IMR-90 (cell line): ENCODE measurements at regions not wholly inside any gene's neighbourhood (a gene's known extent, or its start where the extent isn't known, plus 50 kb on each side); places are given as distances from the start of the nearest gene placed in this dataset.

Experiments used
- ATAC-seq: fragments of 200-7000 bp; cut with Tn5 transposase; 2 replicates; pipeline ENCODE4 v1.9.1; 2020; ENCODE audit warnings: low read depth, mild to moderate bottlenecking, moderate library complexity
- BruUV-seq: library from RNA; stranded (reverse); fragments of 400-500 nt; replicated peaks from 2 replicates; lab custom pipeline; 2021; lab: Mats Ljungman, UMichigan
- CTCF ChIA-PET: fragments of 300-600 bp; formaldehyde crosslinking; extraction: SDS; loops from one replicate; lab custom pipeline; 2021; ENCODE audit warnings: antibody characterized with exemption; lab: Yijun Ruan, JAX
- POLR2A ChIA-PET: fragments of 300-600 bp; sonication (Branson Sonifier 250); formaldehyde crosslinking; loops from one replicate; lab custom pipeline; 2022; ENCODE audit warnings: antibody characterized with exemption; ENCODE audit not compliant: unreplicated experiment; lab: Charles Lee
- DNase-seq: peaks from one replicate; pipeline ENCODE4 v3.0.0; 2013
- H2AFZ ChIP-seq: replicated peaks from 2 replicates; pipeline ENCODE3; 2013; ENCODE audit warnings: low read length, mild to moderate bottlenecking; ENCODE audit not compliant: poor library complexity
- H2AK5ac ChIP-seq: 2 replicates; pipeline ENCODE4 v1.6.1; 2013; ENCODE audit warnings: low read depth, low read length, inconsistent platforms
- H2AK9ac ChIP-seq: replicated peaks from 2 replicates; pipeline ENCODE3; 2013; ENCODE audit warnings: mild to moderate bottlenecking, low read depth, low read length, moderate library complexity; ENCODE audit not compliant: poor library complexity
- H2BK120ac ChIP-seq: 2 replicates; pipeline ENCODE4 v1.6.1; 2013; ENCODE audit warnings: low read depth, low read length, inconsistent platforms
- H2BK15ac ChIP-seq: 3 replicates; pipeline ENCODE4 v1.6.1; 2013; ENCODE audit warnings: low read depth, low read length, inconsistent platforms
- H2BK20ac ChIP-seq: 2 replicates; pipeline ENCODE4 v1.6.1; 2013; ENCODE audit warnings: low read depth, mild to moderate bottlenecking, inconsistent platforms, low read length, moderate library complexity
- H2BK5ac ChIP-seq: 2 replicates; pipeline ENCODE4 v1.6.1; 2013; ENCODE audit warnings: mild to moderate bottlenecking, low read depth, low read length, inconsistent platforms; ENCODE audit not compliant: poor library complexity, severe bottlenecking
- H3K14ac ChIP-seq: replicated peaks from 2 replicates; pipeline ENCODE4 v1.6.1; 2013; ENCODE audit warnings: low read depth, low read length, inconsistent platforms
- H3K18ac ChIP-seq: 2 replicates; pipeline ENCODE4 v1.6.1; 2013; ENCODE audit warnings: low read depth, low read length, control low read depth
- H3K23ac ChIP-seq: 2 replicates; pipeline ENCODE4 v1.6.1; 2013; ENCODE audit warnings: low read depth, low read length, inconsistent platforms
- H3K27ac ChIP-seq: 2 replicates; pipeline ENCODE4 v1.5.1; 2013; ENCODE audit warnings: mild to moderate bottlenecking, control low read depth, low read length; ENCODE audit not compliant: insufficient read depth
- H3K27me3 ChIP-seq: 2 replicates; pipeline ENCODE4 v1.6.1; 2013; ENCODE audit warnings: low read length; ENCODE audit not compliant: control insufficient read depth, insufficient read depth
- H3K36me3 ChIP-seq: 2 replicates; pipeline ENCODE4 v1.6.1; 2013; ENCODE audit warnings: low read length, mixed read lengths; ENCODE audit not compliant: control insufficient read depth, insufficient read depth
- H3K4ac ChIP-seq: 2 replicates; pipeline ENCODE4 v1.6.1; 2013; ENCODE audit warnings: low read depth, low read length, inconsistent platforms
- H3K4me1 ChIP-seq: 2 replicates; pipeline ENCODE4 v1.6.1; 2013; ENCODE audit warnings: low read length, mixed read lengths; ENCODE audit not compliant: control insufficient read depth, insufficient read depth
- H3K4me2 ChIP-seq: 2 replicates; pipeline ENCODE4 v1.6.1; 2013; ENCODE audit warnings: low read depth, mild to moderate bottlenecking, control low read depth, low read length, moderate library complexity
- H3K4me3 ChIP-seq: 2 replicates; pipeline ENCODE4 v1.5.1; 2013; ENCODE audit warnings: low read depth, mild to moderate bottlenecking, control low read depth, low read length, moderate library complexity; ENCODE audit not compliant: insufficient read depth
- H3K56ac ChIP-seq: 2 replicates; pipeline ENCODE4 v1.6.1; 2013; ENCODE audit warnings: low read length, inconsistent platforms; ENCODE audit not compliant: insufficient read depth; ENCODE audit errors: extremely low read depth
- H3K79me1 ChIP-seq, 2 experiments: 2 replicates each; pipeline ENCODE4 v1.6.1; 2013; ENCODE audit warnings: low read length in 2 of 2, inconsistent platforms in 1 of 2, low read depth in 1 of 2
- H3K9ac ChIP-seq: 2 replicates; pipeline ENCODE4 v1.6.1; 2013; ENCODE audit warnings: low read depth, low read length, control low read depth
- H3K9me1 ChIP-seq: 2 replicates; pipeline ENCODE4 v1.6.1; 2013; ENCODE audit warnings: low read length, inconsistent platforms; ENCODE audit not compliant: insufficient read depth
- H3K9me3 ChIP-seq: 2 replicates; pipeline ENCODE4 v1.6.1; 2013; ENCODE audit warnings: low read length; ENCODE audit not compliant: control insufficient read depth, insufficient read depth
- H4K20me1 ChIP-seq: 2 replicates; pipeline ENCODE4 v1.6.1; 2013; ENCODE audit warnings: low read length, inconsistent platforms; ENCODE audit not compliant: insufficient read depth
- H4K5ac ChIP-seq: 2 replicates; pipeline ENCODE4 v1.6.1; 2013; ENCODE audit warnings: mild to moderate bottlenecking, low read depth, low read length, control low read depth
- H4K8ac ChIP-seq, 2 experiments: 2 replicates each; pipeline ENCODE4 v1.6.1; 2013; ENCODE audit warnings: low read depth in 2 of 2, low read length in 2 of 2, control low read depth in 1 of 2, inconsistent platforms in 1 of 2
- H4K91ac ChIP-seq: 2 replicates; pipeline ENCODE4 v1.6.1; 2013; ENCODE audit warnings: low read depth, low read length, inconsistent platforms; ENCODE audit not compliant: insufficient read depth
- BHLHE40 ChIP-seq: fragments of 150-350 bp; IDR thresholded peaks from 2 replicates; pipeline ENCODE4 v1.6.1; 2016; ENCODE audit warnings: mild to moderate bottlenecking, low read depth, low read length
- CEBPB ChIP-seq: IDR thresholded peaks from 2 replicates; pipeline ENCODE4 v1.6.1; 2012; ENCODE audit warnings: low read depth, low read length, improper control_type of control experiment
- CHD1 ChIP-seq: IDR thresholded peaks from 2 replicates; pipeline ENCODE4 v1.6.1; 2012; ENCODE audit warnings: low read depth, low read length, improper control_type of control experiment
- CTCF ChIP-seq: conservative IDR thresholded peaks from 2 replicates; pipeline ENCODE4 v1.5.1; 2012; ENCODE audit warnings: mild to moderate bottlenecking, low read depth, low read length, improper control_type of control experiment
- ELK1 ChIP-seq: fragments of 150-350 bp; IDR thresholded peaks from 2 replicates; pipeline ENCODE4 v1.6.1; 2016; ENCODE audit warnings: low read depth, mild to moderate bottlenecking, low read length, moderate library complexity, borderline replicate concordance
- FOS ChIP-seq: fragments of 150-350 bp; IDR thresholded peaks from 2 replicates; pipeline ENCODE4 v1.6.1; 2016; ENCODE audit warnings: low read depth, low read length
- MAFK ChIP-seq: IDR thresholded peaks from 2 replicates; pipeline ENCODE4 v1.6.1; 2012; ENCODE audit warnings: low read depth, low read length, improper control_type of control experiment
- MAZ ChIP-seq: IDR thresholded peaks from 2 replicates; pipeline ENCODE4 v1.6.1; 2012; ENCODE audit warnings: low read depth, mild to moderate bottlenecking, low read length, improper control_type of control experiment, moderate library complexity, borderline replicate concordance
- MXI1 ChIP-seq: IDR thresholded peaks from 2 replicates; pipeline ENCODE4 v1.6.1; 2012; ENCODE audit warnings: low read depth, mild to moderate bottlenecking, low read length, moderate library complexity, borderline replicate concordance
- NFE2L2 ChIP-seq: fragments of 150-350 bp; IDR thresholded peaks from 2 replicates; pipeline ENCODE4 v1.6.1; 2016; ENCODE audit warnings: low read depth, mild to moderate bottlenecking, low read length
- POLR2A ChIP-seq: IDR thresholded peaks from 2 replicates; pipeline ENCODE4 v1.6.1; 2012; ENCODE audit warnings: mild to moderate bottlenecking, low read depth, low read length
- RAD21 ChIP-seq: IDR thresholded peaks from 2 replicates; pipeline ENCODE4 v1.6.1; 2012; ENCODE audit warnings: low read length, improper control_type of control experiment
- RCOR1 ChIP-seq: IDR thresholded peaks from 2 replicates; pipeline ENCODE4 v1.6.1; 2012; ENCODE audit warnings: mild to moderate bottlenecking, low read length, improper control_type of control experiment; ENCODE audit not compliant: insufficient replicate concordance
- RFX5 ChIP-seq: IDR thresholded peaks from 2 replicates; pipeline ENCODE4 v1.8.0; 2012; ENCODE audit warnings: low read depth, mild to moderate bottlenecking, low read length, moderate library complexity
- SMC3 ChIP-seq: fragments of 150-350 bp; IDR thresholded peaks from 2 replicates; pipeline ENCODE4 v1.6.1; 2016; ENCODE audit warnings: low read depth, mild to moderate bottlenecking, antibody characterized with exemption, low read length, moderate library complexity
- USF2 ChIP-seq: fragments of 150-350 bp; IDR thresholded peaks from 2 replicates; pipeline ENCODE4 v1.6.1; 2017; ENCODE audit warnings: mild to moderate bottlenecking, antibody characterized with exemption, low read length, low read depth
- WGBS, 2 experiments: methylation state at CpG; one replicate each; pipeline versions ENCODE4 v1.1.5 to v1.1.7; 2013; ENCODE audit warnings: missing lambda C conversion rate in 2 of 2; ENCODE audit not compliant: insufficient read length in 1 of 2; ENCODE audit errors: extremely low coverage in 2 of 2; 5-methylcytosine and 5-hydroxymethylcytosine counted together
- dilution Hi-C: fragments of 300-500 bp; cut with HindIII; formaldehyde crosslinking; loops from one replicate; pipeline ENCODE4 v1.14.3; 2018; ENCODE audit warnings: low sequenced_read_pairs; ENCODE audit not compliant: unreplicated experiment
- in situ Hi-C: fragments of 300-500 bp; cut with MboI; formaldehyde crosslinking; loops from 3 replicates; pipeline ENCODE4 v1.14.3; 2019; ENCODE audit warnings: low sequenced_read_pairs, inconsistent platforms, mixed read lengths
- intact Hi-C: fragments of 100-400 bp; cut with micrococcal nuclease; formaldehyde crosslinking; loops from 2 replicates; pipeline ENCODE4 v1.10.0; 2022

GRCh38 chr10:45553613-45554012, 119.0 kb downstream of the ZFAND4 start:
- no peak overlapping the region for H3K14ac ChIP-seq
- ATAC-seq, result no peak
- peaks cover 3% of the 10 kb centered on the region for H3K4me1 ChIP-seq
- H4K20me1 ChIP-seq, result no peaks in the 10 kb centered on the region
- H4K91ac ChIP-seq, result no peak overlapping the region
- H2AFZ ChIP-seq, result no peak overlapping the region
- no peak overlapping the region for H4K5ac ChIP-seq
- no peak overlapping the region for H3K4me3 ChIP-seq
- no TSS peak for BruUV-seq
- no peaks in the 10 kb centered on the region for H3K9me3 ChIP-seq
- H3K79me1 ChIP-seq, result peaks cover 0 to 10% of the 10 kb centered on the region in 2 experiments
- no peak overlapping the region for H3K18ac ChIP-seq
- peaks cover 6% of the 10 kb centered on the region; the same call in 1 of the 2 replicates for H3K9me1 ChIP-seq
- H2BK5ac ChIP-seq, result no peak overlapping the region
- no peak overlapping the region for H2BK15ac ChIP-seq
- no peak overlapping the region for H3K9ac ChIP-seq
- no peak overlapping the region for H2AK5ac ChIP-seq
- H3K27ac ChIP-seq, result no peak overlapping the region
- no peaks in the 10 kb centered on the region for H3K36me3 ChIP-seq
- dilution Hi-C loops (no loop called here), intact Hi-C loops (no loop called here), in situ Hi-C loops (no loop called here)
- H3K56ac ChIP-seq, result no peak overlapping the region
- H3K4me2 ChIP-seq, result no peak overlapping the region
- H2BK20ac ChIP-seq, result no peak overlapping the region
- ChIA-PET POLR2A (no interaction called here), CTCF (no interaction called here)
- H3K4ac ChIP-seq, result no peak overlapping the region
- WGBS, 2 experiments, result no CpG with 5 or more reads among the region's 2 CpGs
- H2AK9ac ChIP-seq, result no peak overlapping the region
- H4K8ac ChIP-seq, result no peak overlapping the region
- DNase-seq, result no peak
- TF ChIP-seq MAZ (no peak), MAFK (no peak), CEBPB (no peak), RCOR1 (no peak), CTCF (no peak), ELK1 (no peak), RFX5 (no peak), USF2 (no peak), CHD1 (no peak), FOS (no peak), SMC3 (no peak), NFE2L2 (no peak), MXI1 (no peak), BHLHE40 (no peak), POLR2A (no peak), RAD21 (no peak)
- no peak overlapping the region for H3K23ac ChIP-seq
- H3K27me3 ChIP-seq, result no peaks in the 10 kb centered on the region
- H2BK120ac ChIP-seq, result no peak overlapping the region
